Glutamatergic neuron (in vitro differentiated cells): ENCODE measurements at regions not wholly inside any gene's neighbourhood (a gene's known extent, or its start where the extent isn't known, plus 50 kb on each side); places are given as distances from the start of the nearest gene placed in this dataset.
"Not testable (repeated sequence)": the region's sequence is repeated elsewhere in the genome, so short reads cannot be mapped to it uniquely, and the experiment has no call there.

Experiments used
- DNase-seq: peaks from one replicate; pipeline ENCODE4 v3.0.0; 2022
- H3K27ac Mint-ChIP-seq: one replicate; pipeline ENCODE4 v1.8.0; 2020; ENCODE audit warnings: mild to moderate bottlenecking, mixed read lengths, inconsistent platforms; ENCODE audit not compliant: unreplicated experiment
- H3K27me3 Mint-ChIP-seq: one replicate; pipeline ENCODE4 v1.8.0; 2020; ENCODE audit warnings: mild to moderate bottlenecking, moderate library complexity, mixed read lengths, inconsistent platforms; ENCODE audit not compliant: unreplicated experiment
- H3K36me3 Mint-ChIP-seq: one replicate; pipeline ENCODE4 v1.8.0; 2020; ENCODE audit warnings: mild to moderate bottlenecking, mixed read lengths, inconsistent platforms; ENCODE audit not compliant: unreplicated experiment
- H3K4me1 Mint-ChIP-seq: one replicate; pipeline ENCODE4 v1.8.0; 2020; ENCODE audit warnings: mild to moderate bottlenecking, low read depth, mixed read lengths, inconsistent platforms; ENCODE audit not compliant: unreplicated experiment
- H3K4me3 Mint-ChIP-seq: one replicate; pipeline ENCODE4 v1.8.0; 2020; ENCODE audit warnings: mild to moderate bottlenecking, mixed read lengths, inconsistent platforms; ENCODE audit not compliant: unreplicated experiment
- H3K9me3 Mint-ChIP-seq: one replicate; pipeline ENCODE4 v1.8.0; 2020; ENCODE audit warnings: mild to moderate bottlenecking, moderate library complexity, mixed read lengths, inconsistent platforms; ENCODE audit not compliant: unreplicated experiment
- CTCF ChIP-seq: fragments of 200-600 bp; sonication (generic); IDR thresholded peaks from one replicate; pipeline ENCODE4 v1.5.0; 2021; ENCODE audit not compliant: partially characterized antibody, unreplicated experiment

GRCh38 chr4:79247695-79248394 is 78.0 kb downstream of the NAA11 start:
- peaks cover 9% of the 10 kb centered on the region for H3K4me1 Mint-ChIP-seq
- H3K4me3 Mint-ChIP-seq, result no peak overlapping the region
- H3K27ac Mint-ChIP-seq, result peak overlapping the region; percentile 20
- DNase-seq, result no peak
- no peak for TF ChIP-seq CTCF
- peaks cover 3% of the 10 kb centered on the region for H3K27me3 Mint-ChIP-seq
- H3K36me3 Mint-ChIP-seq, result peaks cover 18% of the 10 kb centered on the region
- peaks cover 21% of the 10 kb centered on the region for H3K9me3 Mint-ChIP-seq

- not testable (repeated sequence) for H3K27ac Mint-ChIP-seq, H3K4me1 Mint-ChIP-seq, H3K4me3 Mint-ChIP-seq, DNase-seq, H3K27me3 Mint-ChIP-seq
- Mint-ChIP-seq H3K9me3 (peaks cover 21% of the 10 kb centered on the region), H3K36me3 (peaks cover 20% of the 10 kb centered on the region)
Measured at GRCh38 chr4:79245200-79245940, 80.5 kb downstream of the NAA11 start.

GRCh38 chr4:79241846-79242245 is 84.0 kb downstream of the NAA11 start:
- TF ChIP-seq CTCF, result no peak
- H3K36me3 Mint-ChIP-seq, result peaks cover 16% of the 10 kb centered on the region
- peaks cover 3% of the 10 kb centered on the region for H3K4me1 Mint-ChIP-seq
- H3K27me3 Mint-ChIP-seq, result no peaks in the 10 kb centered on the region
- no peak overlapping the region for H3K27ac Mint-ChIP-seq
- DNase-seq, result no peak
- peaks cover 7% of the 10 kb centered on the region for H3K9me3 Mint-ChIP-seq
- H3K4me3 Mint-ChIP-seq, result no peak overlapping the region

- DNase-seq, result no peak
- Mint-ChIP-seq H3K36me3 (peaks cover 2% of the 10 kb centered on the region), H3K4me3 (no peak overlapping the region), H3K9me3 (no peaks in the 10 kb centered on the region), H3K4me1 (peaks cover 22% of the 10 kb centered on the region), H3K27me3 (no peaks in the 10 kb centered on the region), H3K27ac (no peak overlapping the region)
- TF ChIP-seq CTCF, result no peak
Measured at GRCh38 chr4:79237851-79238250, 88.0 kb downstream of the NAA11 start.

GRCh38 chr4:79236785-79237184 is 89.1 kb downstream of the NAA11 start:
- Mint-ChIP-seq H3K9me3 (no peaks in the 10 kb centered on the region), H3K36me3 (no peaks in the 10 kb centered on the region), H3K4me3 (no peak overlapping the region), H3K4me1 (peaks cover 24% of the 10 kb centered on the region), H3K27ac (peak overlapping the region; percentile 48), H3K27me3 (no peaks in the 10 kb centered on the region)
- no peak for TF ChIP-seq CTCF
- DNase-seq, result no peak
